ENCODE measurements at regions not wholly inside any gene's neighbourhood (a gene's known extent, or its start where the extent isn't known, plus 50 kb on each side); places are given as distances from the start of the nearest gene placed in this dataset.
"Not testable (repeated sequence)": the region's sequence is repeated elsewhere in the genome, so short reads cannot be mapped to it uniquely, and the experiment has no call there.

GRCh38 chr10:29879862-29880261, 179.5 kb downstream of the JCAD start:
- DNase-seq = no peak

DNA sequence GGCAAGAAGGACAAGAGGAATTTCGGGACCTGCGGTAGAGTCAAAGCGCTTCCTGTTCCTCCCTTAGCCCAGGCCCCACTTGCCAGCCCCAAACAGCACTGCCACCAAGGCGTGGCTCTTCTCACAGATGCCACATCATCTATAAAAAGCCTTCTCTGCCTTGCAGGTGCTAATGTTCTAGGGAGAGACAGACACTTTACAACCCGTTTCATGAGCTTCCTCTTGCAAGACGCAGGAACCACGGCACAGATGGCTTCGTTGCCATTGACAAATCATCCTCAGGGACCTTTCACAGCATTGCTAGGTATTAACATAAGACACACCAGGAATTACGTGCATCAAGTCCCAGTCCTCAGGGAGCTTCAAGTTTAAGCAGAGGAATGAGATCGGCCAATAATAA, 180.9 kb downstream of the JCAD start:
- DNase-seq = no peak

DNA sequence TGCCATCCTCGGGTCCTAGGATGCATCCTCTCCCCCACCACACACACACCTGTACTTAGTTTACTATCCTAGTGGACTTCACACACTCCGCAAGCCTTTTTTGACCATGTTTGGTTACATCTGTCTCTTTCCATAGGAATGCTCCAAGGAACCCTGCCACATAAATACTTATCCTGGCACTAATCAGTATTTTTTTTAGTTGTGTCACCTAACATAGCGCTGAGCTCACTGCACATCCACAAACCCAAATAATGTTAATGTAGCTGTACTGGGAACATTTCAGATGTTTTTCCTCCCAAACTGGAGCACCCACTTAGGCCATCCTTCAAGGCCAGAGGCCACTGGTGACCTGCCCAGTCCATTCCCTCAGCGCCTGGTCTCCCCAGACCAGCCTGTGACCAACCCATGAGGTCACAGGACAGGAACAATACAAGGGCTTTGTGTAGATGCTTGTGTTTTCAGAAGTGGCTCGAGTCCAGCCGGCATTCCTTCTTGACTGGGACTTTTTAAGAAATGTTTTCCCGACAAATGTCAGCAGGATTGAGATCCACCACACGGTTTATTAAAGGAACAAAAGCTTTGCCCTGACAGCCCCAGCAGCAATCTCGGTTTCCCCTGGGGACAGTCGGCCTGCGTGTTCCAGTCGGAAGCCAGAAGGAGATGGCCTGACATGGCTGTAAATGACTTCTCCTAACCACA, 181.4 kb downstream of the JCAD start:
- DNase-seq = no peak

- no peak for DNase-seq
Observed at GRCh38 chr10:29876008-29876555, 183.3 kb downstream of the JCAD start.

- DNase-seq = no peak
Observed at GRCh38 chr10:29874606-29875269, 184.6 kb downstream of the JCAD start.

DNA sequence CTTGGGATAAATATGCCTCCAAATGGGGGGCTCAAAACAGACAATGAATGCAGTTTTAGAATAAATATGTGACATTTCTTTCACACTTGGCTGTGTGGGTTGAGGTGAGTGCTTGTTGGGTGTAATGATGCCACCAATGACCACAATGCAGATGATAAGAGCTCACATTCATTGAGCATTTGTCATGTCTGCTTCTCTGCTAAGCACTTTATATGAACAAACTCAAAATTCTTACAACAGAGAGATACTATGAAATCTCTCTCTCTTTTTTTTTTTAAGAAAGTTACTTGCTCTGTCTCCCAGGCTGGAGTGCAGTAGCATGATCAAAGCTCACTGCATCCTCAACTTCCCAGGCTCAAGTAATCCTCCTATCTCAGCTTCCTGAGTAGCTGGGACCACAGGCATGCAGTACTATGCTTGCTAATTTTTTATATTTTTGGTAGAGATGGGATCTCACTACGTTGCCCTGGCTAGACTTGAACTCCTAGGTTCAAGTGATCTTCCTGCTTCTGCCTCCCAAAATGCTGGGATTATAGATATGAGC, 185.4 kb downstream of the JCAD start:
- DNase-seq = no peak

- no peak for DNase-seq
Observed at GRCh38 chr10:29870522-29871044, 188.8 kb downstream of the JCAD start.

DNA sequence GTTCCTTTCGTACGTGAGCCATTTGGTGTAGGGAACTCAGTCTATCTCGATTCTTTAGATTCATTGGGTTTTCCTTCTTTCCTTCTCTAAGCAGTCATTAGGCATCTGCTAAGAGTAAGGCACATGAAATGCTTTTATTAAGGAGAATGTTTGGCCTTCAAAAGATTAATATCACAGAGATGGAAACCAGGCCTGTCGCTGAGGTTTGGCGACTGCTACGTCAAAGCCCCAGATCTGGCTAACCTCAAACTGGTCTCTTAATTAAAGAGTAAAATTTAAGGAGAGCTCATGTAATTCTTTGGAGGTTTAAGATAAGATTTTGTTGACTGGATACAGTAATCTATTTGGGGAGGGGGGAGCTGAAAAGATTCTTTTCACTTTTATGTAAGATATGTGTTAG, 189.8 kb downstream of the JCAD start:
- no peak for DNase-seq

DNA sequence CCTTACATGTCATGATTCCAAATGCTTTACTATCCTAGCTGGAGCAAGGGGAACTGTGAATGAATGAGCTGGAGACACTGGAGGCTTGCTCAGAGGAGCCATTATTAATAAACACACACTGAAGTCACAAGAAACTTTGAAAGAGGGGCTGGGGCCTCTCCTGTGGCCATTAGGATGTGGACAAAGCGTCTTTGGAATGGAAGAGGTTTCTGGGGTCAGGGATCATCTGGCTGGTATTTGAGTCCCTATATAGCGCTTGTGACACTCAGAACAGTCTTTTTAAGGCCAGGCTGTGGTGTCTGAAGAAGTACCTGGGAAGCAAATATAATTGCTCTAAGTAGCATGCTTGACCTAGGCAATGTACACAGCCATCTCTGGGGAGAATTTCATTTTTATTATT, 193.0 kb downstream of the JCAD start:
- DNase-seq = no peak

- peak; percentile 74 for DNase-seq
Observed at GRCh38 chr10:29865700-29866355, 193.6 kb downstream of the JCAD start.

DNA sequence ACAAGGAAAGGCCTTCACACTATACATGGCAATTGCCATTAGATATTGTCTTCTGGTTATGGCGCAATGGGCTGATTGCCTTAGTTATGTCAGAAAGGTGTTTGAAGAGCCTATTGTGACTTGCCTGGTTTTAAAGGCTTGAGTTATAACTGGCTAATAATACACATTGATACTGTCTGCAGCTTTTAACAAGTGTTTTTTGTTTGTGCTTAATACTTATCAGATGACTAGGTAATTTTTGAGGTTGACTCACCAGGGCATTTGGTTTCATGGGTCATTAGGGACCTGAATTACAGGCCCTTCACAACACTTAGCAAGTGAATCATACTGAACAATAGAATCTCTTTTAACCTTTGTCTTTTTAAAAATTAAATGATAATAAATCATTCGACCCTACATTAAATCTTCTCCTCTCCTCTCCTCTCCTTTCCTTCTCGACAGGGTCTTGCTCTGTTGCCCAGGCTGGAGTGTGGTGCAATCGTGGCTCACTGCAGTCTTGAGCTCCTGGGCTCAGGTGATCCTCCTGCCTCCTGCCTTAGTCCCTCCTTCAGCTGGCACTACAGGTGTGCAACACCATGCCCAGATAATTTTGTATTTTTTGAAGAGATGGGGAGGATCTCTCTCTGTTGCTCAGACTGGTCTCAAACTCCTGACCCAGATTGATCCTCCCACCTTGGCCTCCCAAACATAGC, 196.3 kb downstream of the JCAD start:
- DNase-seq = no peak

DNA sequence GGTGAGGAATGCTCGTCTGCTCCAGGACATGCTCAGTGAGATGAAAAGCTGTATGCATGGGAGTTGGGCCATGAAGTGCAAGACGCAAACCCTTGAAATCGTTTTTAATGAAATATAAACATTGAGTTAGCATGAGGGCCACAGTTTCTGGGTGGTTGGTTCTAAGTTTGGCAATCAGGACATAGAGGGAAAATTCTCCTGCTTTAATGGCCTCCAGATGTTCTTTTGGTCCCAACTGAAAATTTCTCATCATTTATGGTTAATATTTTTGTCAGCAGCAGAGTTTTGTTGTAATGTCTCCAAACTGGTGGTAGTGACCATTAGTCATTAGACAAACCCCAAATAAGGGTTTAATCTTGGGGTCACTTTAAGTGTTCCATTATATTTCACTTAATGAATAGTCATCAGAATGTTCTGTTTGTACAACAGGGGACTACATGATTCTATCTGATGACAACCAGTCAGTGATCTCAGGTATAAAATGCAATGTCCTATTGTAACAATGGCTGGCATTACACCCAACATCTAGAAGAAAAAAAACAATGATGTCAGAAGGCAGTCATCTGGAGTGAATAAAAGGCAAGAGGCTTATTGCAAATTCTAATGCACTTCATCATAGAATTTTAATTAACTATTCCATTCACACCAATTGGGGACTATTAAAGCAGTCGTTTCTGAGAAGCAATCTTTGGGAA, 197.4 kb downstream of the JCAD start:
- DNase-seq = no peak

GRCh38 chr10:29861231-29861630, 198.2 kb downstream of the JCAD start:
- not testable (repeated sequence) for DNase-seq

- no peak for DNase-seq
Observed at GRCh38 chr10:29860166-29860565, 199.2 kb downstream of the JCAD start.

- DNase-seq = no peak
Observed at GRCh38 chr10:29859521-29860130, 199.8 kb downstream of the JCAD start.

GRCh38 chr10:29858702-29859267, 200.6 kb downstream of the JCAD start:
- no peak for DNase-seq

- peak; percentile 87 for DNase-seq
Observed at GRCh38 chr10:29857843-29858701, 201.3 kb downstream of the JCAD start.

- DNase-seq = no peak
Observed at GRCh38 chr10:29856295-29856694, 203.1 kb downstream of the JCAD start.

DNA sequence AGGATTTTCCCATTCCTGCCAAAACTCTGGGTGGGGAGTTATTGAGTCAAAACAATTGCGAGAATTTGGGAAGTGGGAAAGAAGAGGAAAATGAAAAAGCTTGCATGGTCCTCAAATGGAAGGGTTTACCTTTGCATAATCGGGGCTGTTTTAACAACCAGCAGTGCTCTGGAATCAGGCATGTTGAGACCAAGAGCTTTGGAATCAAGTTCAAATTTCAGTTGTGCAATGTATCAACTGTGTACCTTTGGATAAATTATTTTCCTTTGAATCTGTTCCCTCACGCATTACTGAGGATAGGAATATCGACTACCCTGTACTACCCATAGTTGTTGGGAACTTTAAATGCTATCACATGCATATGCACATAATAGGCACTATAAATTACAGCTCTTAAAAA, 205.5 kb downstream of the JCAD start:
- DNase-seq = no peak

- DNase-seq = no peak
Observed at GRCh38 chr10:29851241-29851640, 208.1 kb downstream of the JCAD start.
